ENCODE measurements at regions not wholly inside any gene's neighbourhood (a gene's known extent, or its start where the extent isn't known, plus 50 kb on each side); places are given as distances from the start of the nearest gene placed in this dataset.

DNA sequence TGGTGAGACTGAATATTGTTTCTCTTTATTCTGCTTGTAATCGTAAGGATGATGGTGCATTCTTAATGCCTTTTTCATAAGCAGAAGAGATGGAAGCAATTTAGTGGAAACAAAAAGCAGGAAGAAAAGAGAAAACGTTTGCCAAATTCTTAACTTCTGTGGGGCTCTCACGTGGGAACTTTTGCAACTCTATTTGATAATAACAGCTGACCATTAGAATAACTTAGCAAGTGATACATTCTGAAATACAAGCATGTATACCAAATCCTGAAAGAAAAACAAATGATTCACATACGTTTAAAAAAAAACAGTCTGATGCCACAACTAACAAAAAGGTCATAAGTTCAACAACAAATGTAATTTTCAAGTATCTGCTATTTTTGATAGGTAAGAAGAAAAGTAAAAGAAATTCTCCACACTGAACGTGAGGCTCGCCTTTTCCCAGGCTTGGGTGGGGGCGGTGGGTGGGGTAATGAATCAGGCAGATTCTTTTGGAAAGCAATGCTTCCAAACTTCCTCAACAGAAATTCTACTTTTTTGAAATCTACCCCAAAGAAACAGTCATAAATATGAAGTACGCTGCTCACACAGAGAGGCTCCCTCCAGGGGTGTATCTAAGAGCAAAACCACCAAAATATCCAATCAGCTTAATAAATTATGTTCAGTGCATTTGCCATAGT is 446.2 kb upstream of the MGMT start:
- H3K36me3 ChIP-seq (replicated peaks in 1 of 2; ENCODE audit: control insufficient read depth in 1 of 2, insufficient read depth in 2 of 2, low read length in 1 of 2) = no peaks in the 10 kb centered on the region
- ChIA-PET POLR2A (no interaction called here), CTCF (interaction anchor here (1.2 to 3.8 kb wide), 3 partner anchors 10 to 753 kb away, joined by 6 to 16 read pairs (median 7); no protein-coding TSS in a partner anchor)
- no peak overlapping the region for H3K27ac ChIP-seq (ENCODE audit: low read depth in 2 of 2, low read length in 1 of 2)
- peaks cover 0 to 5% of the 10 kb centered on the region in 2 experiments; a peak in 2 of 4 replicates for H3K4me1 ChIP-seq (ENCODE audit: control insufficient read depth in 1 of 2, insufficient read depth in 2 of 2, low read depth in 1 of 2, low read length in 1 of 2)
- H3K4me3 ChIP-seq (ENCODE audit: low read depth in 2 of 2, low read length in 1 of 2) = no peak overlapping the region
- no peak overlapping the region for H3K4me2 ChIP-seq
- no peaks in the 10 kb centered on the region for H3K9me3 ChIP-seq
- no peaks in the 10 kb centered on the region for H3F3A ChIP-seq (replicated peaks; ENCODE audit: insufficient read depth)
- no peaks in the 10 kb centered on the region for H4K20me1 ChIP-seq (ENCODE audit: insufficient read depth)
- WGBS (ENCODE audit: low lambda C conversion rate) = 28% methylated on average over 8 of the region's 8 CpGs
- H3K27me3 ChIP-seq (ENCODE audit: insufficient read depth) = no peaks in the 10 kb centered on the region
- TF ChIP-seq USF1 (IDR thresholded peaks at IDR 0.05; ENCODE audit: borderline replicate concordance, low read depth) (no peak), NRF1 (IDR thresholded peaks at IDR 0.05; ENCODE audit: low read depth, low read length) (no peak), IRF3 (IDR thresholded peaks at IDR 0.05; ENCODE audit: low read depth, low read length) (no peak), PBX3 (IDR thresholded peaks at IDR 0.05) (no peak), REST (IDR thresholded peaks at IDR 0.05; ENCODE audit: low read depth, low read length) (no peak), POLR2AphosphoS5 (IDR thresholded peaks at IDR 0.05; ENCODE audit: low read depth, low read length) (no peak), SMC3 (IDR thresholded peaks at IDR 0.05; ENCODE audit: low read depth, low read length) (no peak), MAX (IDR thresholded peaks at IDR 0.05; ENCODE audit: low read depth) (no peak), CHD2 (IDR thresholded peaks at IDR 0.05; ENCODE audit: low read length, partially characterized antibody) (no peak), TEAD4 (IDR thresholded peaks at IDR 0.05; ENCODE audit: borderline replicate concordance, insufficient read depth) (no peak), GABPA (IDR thresholded peaks at IDR 0.05; ENCODE audit: low read depth) (no peak), NFIC (IDR thresholded peaks at IDR 0.05; ENCODE audit: borderline replicate concordance) (no peak), FOXJ3 (CRISPR knock-in tag; IDR thresholded peaks at IDR 0.05) (no peak), SIN3A (IDR thresholded peaks at IDR 0.05; ENCODE audit: borderline replicate concordance, low read depth, low read length) (no peak), JUND (IDR thresholded peaks at IDR 0.05) (no peak), ELF1 (IDR thresholded peaks at IDR 0.05) (no peak), RAD21 (IDR thresholded peaks at IDR 0.05; ENCODE audit: low read length) (no peak)
- TF ChIP-seq, protein P1, sequence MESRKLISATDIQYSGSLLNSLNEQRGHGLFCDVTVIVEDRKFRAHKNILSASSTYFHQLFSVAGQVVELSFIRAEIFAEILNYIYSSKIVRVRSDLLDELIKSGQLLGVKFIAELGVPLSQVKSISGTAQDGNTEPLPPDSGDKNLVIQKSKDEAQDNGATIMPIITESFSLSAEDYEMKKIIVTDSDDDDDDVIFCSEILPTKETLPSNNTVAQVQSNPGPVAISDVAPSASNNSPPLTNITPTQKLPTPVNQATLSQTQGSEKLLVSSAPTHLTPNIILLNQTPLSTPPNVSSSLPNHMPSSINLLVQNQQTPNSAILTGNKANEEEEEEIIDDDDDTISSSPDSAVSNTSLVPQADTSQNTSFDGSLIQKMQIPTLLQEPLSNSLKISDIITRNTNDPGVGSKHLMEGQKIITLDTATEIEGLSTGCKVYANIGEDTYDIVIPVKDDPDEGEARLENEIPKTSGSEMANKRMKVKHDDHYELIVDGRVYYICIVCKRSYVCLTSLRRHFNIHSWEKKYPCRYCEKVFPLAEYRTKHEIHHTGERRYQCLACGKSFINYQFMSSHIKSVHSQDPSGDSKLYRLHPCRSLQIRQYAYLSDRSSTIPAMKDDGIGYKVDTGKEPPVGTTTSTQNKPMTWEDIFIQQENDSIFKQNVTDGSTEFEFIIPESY (IDR thresholded peaks at IDR 0.05; ENCODE audit: borderline replicate concordance, low read depth) = no peak
- TF ChIP-seq, protein P2, sequence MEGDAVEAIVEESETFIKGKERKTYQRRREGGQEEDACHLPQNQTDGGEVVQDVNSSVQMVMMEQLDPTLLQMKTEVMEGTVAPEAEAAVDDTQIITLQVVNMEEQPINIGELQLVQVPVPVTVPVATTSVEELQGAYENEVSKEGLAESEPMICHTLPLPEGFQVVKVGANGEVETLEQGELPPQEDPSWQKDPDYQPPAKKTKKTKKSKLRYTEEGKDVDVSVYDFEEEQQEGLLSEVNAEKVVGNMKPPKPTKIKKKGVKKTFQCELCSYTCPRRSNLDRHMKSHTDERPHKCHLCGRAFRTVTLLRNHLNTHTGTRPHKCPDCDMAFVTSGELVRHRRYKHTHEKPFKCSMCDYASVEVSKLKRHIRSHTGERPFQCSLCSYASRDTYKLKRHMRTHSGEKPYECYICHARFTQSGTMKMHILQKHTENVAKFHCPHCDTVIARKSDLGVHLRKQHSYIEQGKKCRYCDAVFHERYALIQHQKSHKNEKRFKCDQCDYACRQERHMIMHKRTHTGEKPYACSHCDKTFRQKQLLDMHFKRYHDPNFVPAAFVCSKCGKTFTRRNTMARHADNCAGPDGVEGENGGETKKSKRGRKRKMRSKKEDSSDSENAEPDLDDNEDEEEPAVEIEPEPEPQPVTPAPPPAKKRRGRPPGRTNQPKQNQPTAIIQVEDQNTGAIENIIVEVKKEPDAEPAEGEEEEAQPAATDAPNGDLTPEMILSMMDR (IDR thresholded peaks at IDR 0.05) = no peak
- H3K79me2 ChIP-seq (ENCODE audit: insufficient read depth) = no peaks in the 10 kb centered on the region
- H3K9me2 ChIP-seq = no peaks in the 10 kb centered on the region
- H3K9ac ChIP-seq = no peak overlapping the region
- no peak overlapping the region for H2AFZ ChIP-seq (ENCODE audit: low read depth)
- no peak for DNase-seq
